ENCODE measurements at regions not wholly inside any gene's neighbourhood (a gene's known extent, or its start where the extent isn't known, plus 50 kb on each side); places are given as distances from the start of the nearest gene placed in this dataset.

- no peak for TF ChIP-seq EZH2 (IDR thresholded peaks at IDR 0.05; ENCODE audit: low read depth, unreplicated experiment)
- TF ChIP-seq POLR2AphosphoS5 (IDR thresholded peaks at IDR 0.05; ENCODE audit: low read depth) = no peak
- no peak for TF ChIP-seq CTCF (conservative IDR thresholded peaks at IDR 0.05; ENCODE audit: low read depth in 2 of 2)
- TF ChIP-seq REST (IDR thresholded peaks at IDR 0.05; ENCODE audit: unreplicated experiment) = no peak
These were observed 1600.6 kb downstream of the PLA2G4A start for GRCh38 chr1:188429386-188429785.

All from GM23338 (cell line).